ENCODE measurements at regions not wholly inside any gene's neighbourhood (a gene's known extent, or its start where the extent isn't known, plus 50 kb on each side); places are given as distances from the start of the nearest gene placed in this dataset.

GRCh38 chr3:145197821-145198220 is 963.2 kb downstream of the PLOD2 start:
- Histone ChIP-seq H3K36me3 (ENCODE audit: insufficient read depth, insufficient read length, low read length) (no peaks in the 10 kb centered on the region), H3K9me3 (ENCODE audit: insufficient read depth, low read length) (peaks cover 17% of the 10 kb centered on the region), H3K4me3 (ENCODE audit: insufficient read length, low read depth) (no peak overlapping the region), H3K9ac (ENCODE audit: insufficient read length, low read depth) (no peak overlapping the region), H3K27me3 (ENCODE audit: insufficient read depth, insufficient read length) (no peaks in the 10 kb centered on the region), H3K4me1 (ENCODE audit: insufficient read depth, insufficient read length) (no peaks in the 10 kb centered on the region)
- no peak for DNase-seq (ENCODE audit: low read depth, low spot score)
- TF ChIP-seq YY1 (IDR thresholded peaks at IDR 0.05; ENCODE audit: insufficient read depth, insufficient read length) (no peak), SUZ12 (IDR thresholded peaks at IDR 0.05; ENCODE audit: extremely low read depth, insufficient read depth, insufficient read length) (no peak), ZNF274 (IDR thresholded peaks at IDR 0.05; ENCODE audit: low read depth, low read length) (no peak)

DNA sequence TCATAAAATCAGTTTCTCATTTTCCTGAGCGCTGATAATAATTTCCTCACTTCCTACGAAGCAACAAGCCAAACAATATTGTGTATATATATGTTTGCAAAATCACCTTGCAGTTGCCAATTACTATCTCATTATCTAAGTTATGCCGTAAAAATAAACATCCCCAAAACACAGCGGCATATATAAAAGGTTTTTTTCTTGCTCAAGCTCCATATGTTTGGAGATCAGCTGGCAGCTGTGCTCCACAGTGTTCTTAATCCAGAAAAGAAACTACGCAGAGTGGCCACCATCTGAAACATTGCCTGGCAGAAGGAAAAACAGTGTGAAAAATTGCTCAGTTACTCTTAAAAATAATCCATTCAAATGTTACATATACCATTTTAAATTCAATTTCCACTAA is 951.4 kb downstream of the PLOD2 start:
- Histone ChIP-seq H3K36me3 (ENCODE audit: insufficient read depth, insufficient read length, low read length) (no peaks in the 10 kb centered on the region), H3K9ac (ENCODE audit: insufficient read length, low read depth) (no peak overlapping the region), H3K9me3 (ENCODE audit: insufficient read depth, low read length) (no peaks in the 10 kb centered on the region), H3K4me3 (ENCODE audit: insufficient read length, low read depth) (no peak overlapping the region), H3K27me3 (ENCODE audit: insufficient read depth, insufficient read length) (no peaks in the 10 kb centered on the region), H3K4me1 (ENCODE audit: insufficient read depth, insufficient read length) (no peaks in the 10 kb centered on the region)
- no peak for TF ChIP-seq SUZ12 (IDR thresholded peaks at IDR 0.05; ENCODE audit: extremely low read depth, insufficient read depth, insufficient read length)
- no peak for TF ChIP-seq ZNF274 (IDR thresholded peaks at IDR 0.05; ENCODE audit: low read depth, low read length)
- no peak for TF ChIP-seq YY1 (IDR thresholded peaks at IDR 0.05; ENCODE audit: insufficient read depth, insufficient read length)
- no peak for DNase-seq (ENCODE audit: low read depth, low spot score)

GRCh38 chr3:145219355-145220235 is 941.4 kb downstream of the PLOD2 start:
- Histone ChIP-seq H3K27me3 (ENCODE audit: insufficient read depth, insufficient read length) (no peaks in the 10 kb centered on the region), H3K9ac (ENCODE audit: insufficient read length, low read depth) (no peak overlapping the region), H3K36me3 (ENCODE audit: insufficient read depth, insufficient read length, low read length) (no peaks in the 10 kb centered on the region), H3K4me3 (ENCODE audit: insufficient read length, low read depth) (no peak overlapping the region), H3K9me3 (ENCODE audit: insufficient read depth, low read length) (no peaks in the 10 kb centered on the region), H3K4me1 (ENCODE audit: insufficient read depth, insufficient read length) (no peaks in the 10 kb centered on the region)
- TF ChIP-seq YY1 (IDR thresholded peaks at IDR 0.05; ENCODE audit: insufficient read depth, insufficient read length), result no peak
- TF ChIP-seq SUZ12 (IDR thresholded peaks at IDR 0.05; ENCODE audit: extremely low read depth, insufficient read depth, insufficient read length), result no peak
- no peak for TF ChIP-seq ZNF274 (IDR thresholded peaks at IDR 0.05; ENCODE audit: low read depth, low read length)
- DNase-seq (ENCODE audit: low read depth, low spot score), result no peak

DNA sequence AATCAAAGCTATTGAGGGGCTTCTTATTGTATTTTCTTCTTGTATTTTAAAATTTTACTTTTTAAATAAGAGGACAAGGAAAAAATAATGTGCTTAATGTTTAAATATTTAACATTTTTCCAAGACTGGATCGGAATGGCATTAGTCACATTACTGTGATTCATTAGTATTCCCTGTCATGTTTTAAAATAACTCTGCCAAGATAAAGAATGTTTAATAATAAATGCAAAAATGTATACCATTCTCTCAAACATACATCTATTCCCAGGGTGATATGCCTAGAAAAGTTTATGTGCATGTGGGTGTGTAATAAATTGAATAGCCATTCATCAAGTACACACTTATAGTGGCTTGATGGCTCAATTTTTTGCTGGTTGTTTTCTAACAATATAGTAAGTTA is 936.1 kb downstream of the PLOD2 start:
- no peaks in the 10 kb centered on the region for H3K36me3 ChIP-seq (ENCODE audit: insufficient read depth, insufficient read length, low read length)
- no peaks in the 10 kb centered on the region for H3K9me3 ChIP-seq (ENCODE audit: insufficient read depth, low read length)
- H3K4me3 ChIP-seq (ENCODE audit: insufficient read length, low read depth), result no peak overlapping the region
- H3K9ac ChIP-seq (ENCODE audit: insufficient read length, low read depth), result no peak overlapping the region
- TF ChIP-seq SUZ12 (IDR thresholded peaks at IDR 0.05; ENCODE audit: extremely low read depth, insufficient read depth, insufficient read length), result no peak
- TF ChIP-seq ZNF274 (IDR thresholded peaks at IDR 0.05; ENCODE audit: low read depth, low read length), result no peak
- TF ChIP-seq YY1 (IDR thresholded peaks at IDR 0.05; ENCODE audit: insufficient read depth, insufficient read length), result no peak
- no peaks in the 10 kb centered on the region for H3K4me1 ChIP-seq (ENCODE audit: insufficient read depth, insufficient read length)
- H3K27me3 ChIP-seq (ENCODE audit: insufficient read depth, insufficient read length), result no peaks in the 10 kb centered on the region
- no peak for DNase-seq (ENCODE audit: low read depth, low spot score)

DNA sequence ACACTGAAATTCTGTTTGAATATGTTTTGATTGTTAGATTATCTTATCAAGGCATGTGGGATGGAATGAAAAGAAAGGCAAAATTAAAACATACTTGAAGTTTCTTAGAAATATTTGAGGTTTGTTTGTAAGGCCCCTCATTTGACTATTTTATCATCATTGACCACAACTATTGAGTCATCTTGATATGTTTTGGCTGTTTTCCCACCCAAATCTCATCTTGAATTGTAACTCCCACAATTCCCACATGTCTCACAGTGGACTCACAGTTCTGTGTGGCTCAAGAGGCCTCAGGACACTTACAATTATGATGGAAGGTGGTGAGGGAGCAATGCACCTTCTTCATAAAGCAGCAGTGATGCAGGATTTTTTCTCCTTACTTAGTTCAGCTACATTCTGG is 917.1 kb downstream of the PLOD2 start:
- Histone ChIP-seq H3K9ac (ENCODE audit: insufficient read length, low read depth) (no peak overlapping the region), H3K27me3 (ENCODE audit: insufficient read depth, insufficient read length) (no peaks in the 10 kb centered on the region), H3K36me3 (ENCODE audit: insufficient read depth, insufficient read length, low read length) (no peaks in the 10 kb centered on the region), H3K4me1 (ENCODE audit: insufficient read depth, insufficient read length) (no peaks in the 10 kb centered on the region), H3K9me3 (ENCODE audit: insufficient read depth, low read length) (peaks cover 24% of the 10 kb centered on the region; the same call in 1 of the 2 replicates), H3K4me3 (ENCODE audit: insufficient read length, low read depth) (no peak overlapping the region)
- DNase-seq (ENCODE audit: low read depth, low spot score), result no peak
- no peak for TF ChIP-seq ZNF274 (IDR thresholded peaks at IDR 0.05; ENCODE audit: low read depth, low read length)
- TF ChIP-seq SUZ12 (IDR thresholded peaks at IDR 0.05; ENCODE audit: extremely low read depth, insufficient read depth, insufficient read length), result no peak
- TF ChIP-seq YY1 (IDR thresholded peaks at IDR 0.05; ENCODE audit: insufficient read depth, insufficient read length), result no peak

DNA sequence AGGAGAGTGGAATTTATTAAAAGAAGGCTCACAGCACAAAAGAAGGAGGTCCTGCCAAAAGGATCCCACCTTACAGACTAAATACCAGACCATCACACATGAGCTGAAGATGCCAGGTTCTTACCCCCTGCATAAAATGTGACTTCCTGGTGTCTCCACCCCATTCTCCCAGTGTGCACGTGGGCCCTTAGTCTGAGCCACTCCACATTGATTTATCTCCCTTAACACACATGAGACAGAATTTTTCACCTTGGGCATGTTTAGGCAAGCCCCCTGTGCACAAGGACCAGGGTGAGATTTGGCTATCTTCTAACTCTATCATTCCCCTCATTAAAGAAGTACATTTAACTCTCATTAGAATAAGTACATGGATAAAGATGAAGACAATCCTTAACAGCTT is 916.7 kb downstream of the PLOD2 start:
- Histone ChIP-seq H3K36me3 (ENCODE audit: insufficient read depth, insufficient read length, low read length) (no peaks in the 10 kb centered on the region), H3K9ac (ENCODE audit: insufficient read length, low read depth) (no peak overlapping the region), H3K4me3 (ENCODE audit: insufficient read length, low read depth) (no peak overlapping the region), H3K9me3 (ENCODE audit: insufficient read depth, low read length) (peaks cover 24% of the 10 kb centered on the region; the same call in 1 of the 2 replicates), H3K27me3 (ENCODE audit: insufficient read depth, insufficient read length) (no peaks in the 10 kb centered on the region), H3K4me1 (ENCODE audit: insufficient read depth, insufficient read length) (no peaks in the 10 kb centered on the region)
- no peak for TF ChIP-seq ZNF274 (IDR thresholded peaks at IDR 0.05; ENCODE audit: low read depth, low read length)
- TF ChIP-seq YY1 (IDR thresholded peaks at IDR 0.05; ENCODE audit: insufficient read depth, insufficient read length), result no peak
- no peak for TF ChIP-seq SUZ12 (IDR thresholded peaks at IDR 0.05; ENCODE audit: extremely low read depth, insufficient read depth, insufficient read length)
- no peak for DNase-seq (ENCODE audit: low read depth, low spot score)

GRCh38 chr3:145246291-145246690 is 914.7 kb downstream of the PLOD2 start:
- H3K4me1 ChIP-seq (ENCODE audit: insufficient read depth, insufficient read length), result no peaks in the 10 kb centered on the region
- H3K36me3 ChIP-seq (ENCODE audit: insufficient read depth, insufficient read length, low read length), result no peaks in the 10 kb centered on the region
- no peak overlapping the region for H3K4me3 ChIP-seq (ENCODE audit: insufficient read length, low read depth)
- H3K27me3 ChIP-seq (ENCODE audit: insufficient read depth, insufficient read length), result no peaks in the 10 kb centered on the region
- DNase-seq (ENCODE audit: low read depth, low spot score), result no peak
- H3K9ac ChIP-seq (ENCODE audit: insufficient read length, low read depth), result no peak overlapping the region
- TF ChIP-seq SUZ12 (IDR thresholded peaks at IDR 0.05; ENCODE audit: extremely low read depth, insufficient read depth, insufficient read length) (no peak), YY1 (IDR thresholded peaks at IDR 0.05; ENCODE audit: insufficient read depth, insufficient read length) (no peak), ZNF274 (IDR thresholded peaks at IDR 0.05; ENCODE audit: low read depth, low read length) (no peak)
- H3K9me3 ChIP-seq (ENCODE audit: insufficient read depth, low read length), result peaks cover 13% of the 10 kb centered on the region; the same call in 1 of the 2 replicates

Measured in NT2/D1 (cell line).